HG03196 (cell line): ENCODE measurements at regions not wholly inside any gene's neighbourhood (a gene's known extent, or its start where the extent isn't known, plus 50 kb on each side); places are given as distances from the start of the nearest gene placed in this dataset.

Experiments used
- ATAC-seq: cut with Tn5 transposase; IDR thresholded peaks from one replicate; pipeline ENCODE4 v1.9.1; 2021; ENCODE audit not compliant: unreplicated experiment

- no peak for ATAC-seq
Measured at GRCh38 chr16:85418978-85419491, 194.1 kb upstream of the GSE1 start.

- no peak for ATAC-seq
Measured at GRCh38 chr16:85419503-85420408, 193.4 kb upstream of the GSE1 start.

GRCh38 chr16:85420501-85421337 lies 192.4 kb upstream of the GSE1 start:
- ATAC-seq: no peak

- ATAC-seq: no peak
Measured at GRCh38 chr16:85421338-85422195, 191.6 kb upstream of the GSE1 start.

GRCh38 chr16:85422196-85422631 lies 190.9 kb upstream of the GSE1 start:
- no peak for ATAC-seq

GRCh38 chr16:85422632-85423550 lies 190.2 kb upstream of the GSE1 start:
- ATAC-seq: no peak

GRCh38 chr16:85423631-85424030 lies 189.5 kb upstream of the GSE1 start:
- ATAC-seq: no peak

- ATAC-seq: no peak
Measured at GRCh38 chr16:85424260-85425073, 188.7 kb upstream of the GSE1 start.

- no peak for ATAC-seq
Measured at GRCh38 chr16:85425074-85425662, 188.0 kb upstream of the GSE1 start.

GRCh38 chr16:85426806-85427205 lies 186.3 kb upstream of the GSE1 start:
- ATAC-seq: no peak

GRCh38 chr16:85428168-85428898 lies 184.8 kb upstream of the GSE1 start:
- ATAC-seq: no peak

- no peak for ATAC-seq
Measured at GRCh38 chr16:85428899-85429775, 184.0 kb upstream of the GSE1 start.

GRCh38 chr16:85429776-85430522 lies 183.2 kb upstream of the GSE1 start:
- ATAC-seq: no peak

GRCh38 chr16:85430523-85431421 lies 182.3 kb upstream of the GSE1 start:
- no peak for ATAC-seq
